ENCODE measurements at regions not wholly inside any gene's neighbourhood (a gene's known extent, or its start where the extent isn't known, plus 50 kb on each side); places are given as distances from the start of the nearest gene placed in this dataset.

DNA sequence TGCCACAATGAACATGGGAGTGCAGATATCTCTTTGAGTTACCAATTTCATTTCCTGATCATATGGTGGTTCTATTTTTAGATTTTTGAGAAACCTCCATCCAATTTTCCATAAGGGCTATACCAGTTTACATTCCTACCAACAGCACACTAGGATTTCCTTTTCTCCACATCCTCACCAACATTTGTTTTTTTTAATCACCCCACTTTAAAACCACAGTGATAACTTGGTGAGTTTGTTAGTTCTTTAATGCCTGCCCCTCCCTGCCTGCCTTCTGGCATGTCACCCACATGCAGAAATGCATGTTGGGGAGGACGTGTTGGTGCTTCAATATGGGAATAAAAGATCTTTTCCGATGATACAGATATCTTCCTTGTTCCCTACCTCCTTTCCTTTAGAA lies 167.9 kb downstream of the CAND1 start:
- TF ChIP-seq POLR2A (IDR thresholded peaks at IDR 0.05; ENCODE audit: low read length) (no peak), GATA1 (IDR thresholded peaks at IDR 0.05; ENCODE audit: low read depth, low read length) (no peak)

All from erythroblast (primary cell).